H1 (cell line): ENCODE measurements at regions not wholly inside any gene's neighbourhood (a gene's known extent, or its start where the extent isn't known, plus 50 kb on each side); places are given as distances from the start of the nearest gene placed in this dataset.

ENCODE experiments used
- CTCF ChIA-PET: fragments of 300-600 bp; sonication (Branson Sonifier 250); formaldehyde crosslinking; loops from one replicate; lab custom pipeline; 2021; ENCODE audit not compliant: partially characterized antibody; lab: Charles Lee
- POLR2A ChIA-PET: fragments of 300-600 bp; sonication (Branson Sonifier 250); formaldehyde crosslinking; loops from one replicate; lab custom pipeline; 2021; ENCODE audit warnings: inconsistent platforms; ENCODE audit not compliant: partially characterized antibody; lab: Charles Lee
- DNase-seq, 2 experiments: peaks; one replicate each; pipeline versions ENCODE4 v3.0.0 to v3.0.0-alpha.2; 2010 to 2022; ENCODE audit warnings: low spot score in 2 of 2, low read depth in 1 of 2, mixed read lengths in 1 of 2
- FAIRE-seq: peaks from 2 replicates; lab custom pipeline; 2011; peaks lifted over from hg19 to GRCh38; lab: Jason Lieb, UNC
- H2AFZ ChIP-seq: 2 replicates; pipeline ENCODE4 v1.8.1; 2012; ENCODE audit warnings: low read length, inconsistent platforms
- H2AK5ac ChIP-seq: 2 replicates; pipeline ENCODE4 v1.6.1; 2013; ENCODE audit warnings: low read depth, low read length
- H2BK120ac ChIP-seq: replicated peaks from 2 replicates; pipeline ENCODE3; 2013; ENCODE audit warnings: low read depth, low read length, inconsistent platforms
- H2BK12ac ChIP-seq: 2 replicates; pipeline ENCODE4 v1.6.1; 2013; ENCODE audit warnings: low read depth, low read length
- H2BK15ac ChIP-seq: 2 replicates; pipeline ENCODE4 v1.6.1; 2013; ENCODE audit warnings: low read length
- H2BK20ac ChIP-seq: 2 replicates; pipeline ENCODE4 v1.6.1; 2013; ENCODE audit warnings: low read length
- H2BK5ac ChIP-seq: 2 replicates; pipeline ENCODE4 v1.6.1; 2013; ENCODE audit warnings: low read depth, low read length
- H3K14ac ChIP-seq: 2 replicates; pipeline ENCODE4 v1.6.1; 2013; ENCODE audit warnings: inconsistent platforms; ENCODE audit not compliant: insufficient read length
- H3K18ac ChIP-seq: 2 replicates; pipeline ENCODE4 v1.6.1; 2013; ENCODE audit warnings: low read length; ENCODE audit errors: extremely low read depth
- H3K23ac ChIP-seq: 2 replicates; pipeline ENCODE4 v1.6.1; 2013; ENCODE audit warnings: inconsistent platforms; ENCODE audit not compliant: insufficient read length
- H3K23me2 ChIP-seq: 2 replicates; pipeline ENCODE4 v1.6.1; 2013; ENCODE audit warnings: low read depth, low read length
- H3K27ac ChIP-seq: 2 replicates; pipeline ENCODE4 v1.6.1; 2011; ENCODE audit warnings: low read depth, low read length, inconsistent platforms
- H3K27me3 ChIP-seq, 4 experiments: replicated peaks in 1 of 4; 1 replicate in 1 of 4; 2 replicates in 3 of 4; pipeline versions ENCODE4 v1.6.1 to v1.8.1; 2011 to 2013; ENCODE audit warnings: low read length in 3 of 4, mild to moderate bottlenecking in 3 of 4, inconsistent platforms in 2 of 4, mixed read lengths in 2 of 4, moderate library complexity in 1 of 4; ENCODE audit not compliant: control insufficient read depth in 3 of 4, insufficient read depth in 3 of 4; ENCODE audit errors: extremely low read depth in 1 of 4
- H3K36me3 ChIP-seq, 4 experiments: 2 replicates each; pipeline versions ENCODE4 v1.6.1 to v1.8.1; 2011 to 2013; ENCODE audit warnings: mild to moderate bottlenecking in 4 of 4, low read length in 3 of 4, moderate library complexity in 2 of 4, control low read depth in 1 of 4, inconsistent platforms in 1 of 4; ENCODE audit not compliant: insufficient read depth in 4 of 4, control insufficient read depth in 2 of 4
- H3K4ac ChIP-seq: replicated peaks from 2 replicates; pipeline ENCODE3; 2013; ENCODE audit warnings: low read length, low read depth, mixed read lengths, inconsistent platforms; ENCODE audit not compliant: insufficient read length
- H3K4me1 ChIP-seq, 4 experiments: replicated peaks in 1 of 4; 1 replicate in 1 of 4; 2 replicates in 3 of 4; pipeline versions ENCODE4 v1.6.1 to v1.8.1; 2011 to 2013; ENCODE audit warnings: low read length in 3 of 4, inconsistent platforms in 2 of 4, mixed read lengths in 1 of 4; ENCODE audit not compliant: insufficient read depth in 4 of 4, control insufficient read depth in 3 of 4
- H3K4me2 ChIP-seq, 2 experiments: 2 replicates each; pipeline versions ENCODE4 v1.6.1 to v1.8.1; 2011 to 2013; ENCODE audit warnings: low read depth in 2 of 2, low read length in 2 of 2, control low read depth in 1 of 2, inconsistent platforms in 1 of 2, mild to moderate bottlenecking in 1 of 2; ENCODE audit not compliant: insufficient read depth in 1 of 2
- H3K4me3 ChIP-seq, 4 experiments: fragments of 200-600, 300-600 bp in 1 of 4; sonication (generic), shearing (Covaris generic), sonication (Bioruptor Twin) in 1 of 4; 2 replicates each; pipeline versions ENCODE4 v1.5.1 to v1.8.1; 2011 to 2016; ENCODE audit warnings: low read length in 4 of 4, low read depth in 3 of 4, control low read depth in 2 of 4, inconsistent platforms in 2 of 4, mild to moderate bottlenecking in 2 of 4, mixed read lengths in 1 of 4, moderate library complexity in 1 of 4; ENCODE audit not compliant: insufficient read depth in 2 of 4; ENCODE audit errors: extremely low read depth in 1 of 4
- H3K56ac ChIP-seq: replicated peaks from 2 replicates; pipeline ENCODE3; 2013; ENCODE audit warnings: low read depth, mild to moderate bottlenecking, mixed read lengths, low read length, inconsistent platforms; ENCODE audit not compliant: insufficient read length
- H3K79me1 ChIP-seq: 2 replicates; pipeline ENCODE4 v1.6.1; 2013; ENCODE audit warnings: low read depth, low read length, control low read depth
- H3K79me2 ChIP-seq, 2 experiments: 2 replicates each; pipeline versions ENCODE4 v1.6.1 to v1.8.1; 2012 to 2013; ENCODE audit warnings: low read length in 2 of 2, mild to moderate bottlenecking in 2 of 2, inconsistent platforms in 1 of 2; ENCODE audit not compliant: insufficient read depth in 2 of 2, control insufficient read depth in 1 of 2
- H3K9ac ChIP-seq, 4 experiments: replicated peaks in 1 of 4; 1 replicate in 1 of 4; 2 replicates in 3 of 4; pipeline versions ENCODE4 v1.6.1 to v1.8.1; 2011 to 2013; ENCODE audit warnings: low read depth in 3 of 4, low read length in 3 of 4, control low read depth in 2 of 4, mild to moderate bottlenecking in 2 of 4, moderate library complexity in 2 of 4, inconsistent platforms in 1 of 4; ENCODE audit errors: extremely low read depth in 1 of 4
- H3K9me3 ChIP-seq, 2 experiments: 2 replicates each; pipeline versions ENCODE4 v1.6.1 to v1.8.1; 2012 to 2013; ENCODE audit warnings: mild to moderate bottlenecking in 2 of 2, moderate library complexity in 2 of 2, control low read depth in 1 of 2, inconsistent platforms in 1 of 2, low read depth in 1 of 2, low read length in 1 of 2, mixed read lengths in 1 of 2; ENCODE audit not compliant: insufficient read depth in 2 of 2
- H4K20me1 ChIP-seq, 2 experiments: replicated peaks in 1 of 2; 2 replicates each; pipeline versions ENCODE3 to v1.8.1; 2011 to 2013; ENCODE audit warnings: inconsistent platforms in 2 of 2, low read length in 2 of 2, mild to moderate bottlenecking in 1 of 2; ENCODE audit not compliant: insufficient read depth in 2 of 2, control insufficient read depth in 1 of 2
- H4K5ac ChIP-seq: 2 replicates; pipeline ENCODE4 v1.6.1; 2013; ENCODE audit warnings: low read length, low read depth, mixed read lengths, inconsistent platforms; ENCODE audit not compliant: insufficient read length
- H4K8ac ChIP-seq: 2 replicates; pipeline ENCODE4 v1.8.0; 2013; ENCODE audit warnings: mild to moderate bottlenecking, moderate library complexity, low read length, inconsistent platforms; ENCODE audit not compliant: insufficient read depth; ENCODE audit errors: extremely low read depth
- H4K91ac ChIP-seq: replicated peaks from 2 replicates; pipeline ENCODE3; 2013; ENCODE audit warnings: low read length, mixed read lengths, inconsistent platforms; ENCODE audit not compliant: insufficient read length
- BACH1 ChIP-seq: IDR thresholded peaks from 2 replicates; pipeline ENCODE4 v1.6.1; 2012; ENCODE audit warnings: low read length, improper control_type of control experiment
- CBX5 ChIP-seq: fragments of 300-800, 300-1000 bp; sonication (generic); IDR thresholded peaks from 2 replicates; pipeline ENCODE4 v1.7.1; 2016; ENCODE audit warnings: antibody characterized with exemption, low read length, low read depth
- CTBP2 ChIP-seq: IDR thresholded peaks from 2 replicates; pipeline ENCODE4 v1.7.0; 2011; ENCODE audit warnings: borderline replicate concordance, mild to moderate bottlenecking, moderate library complexity, mixed read lengths, low read length; ENCODE audit not compliant: insufficient read depth, insufficient read length
- HDAC2 ChIP-seq, 2 experiments: fragments of 300-600 bp in 1 of 2; sonication (generic) in 1 of 2; IDR thresholded peaks; 2 replicates each; pipeline ENCODE4 v1.6.1; 2011 to 2012; ENCODE audit warnings: low read depth in 2 of 2, low read length in 2 of 2, mild to moderate bottlenecking in 2 of 2, moderate library complexity in 2 of 2, borderline replicate concordance in 1 of 2, inconsistent platforms in 1 of 2
- HDAC6 ChIP-seq: IDR thresholded peaks from one replicate; pipeline ENCODE4 v1.7.1; 2012; ENCODE audit warnings: low read depth, mild to moderate bottlenecking, inconsistent platforms, low read length, moderate library complexity
- JUN ChIP-seq: IDR thresholded peaks from 2 replicates; pipeline ENCODE4 v1.6.1; 2011; ENCODE audit warnings: low read depth, mild to moderate bottlenecking, improper control_type of control experiment, low read length
- KDM1A ChIP-seq: fragments of 200-600, 300-600 bp; sonication (generic); IDR thresholded peaks from 2 replicates; pipeline ENCODE4 v1.7.1; 2016; ENCODE audit warnings: mild to moderate bottlenecking, low read length, borderline replicate concordance
- KDM5A ChIP-seq: fragments of 200-600 bp; IDR thresholded peaks from 2 replicates; pipeline ENCODE4 v1.7.1; 2012; ENCODE audit warnings: mild to moderate bottlenecking, low read length, inconsistent platforms, mixed read lengths
- NRF1 ChIP-seq: IDR thresholded peaks from 2 replicates; pipeline ENCODE4 v1.6.1; 2011; ENCODE audit warnings: mild to moderate bottlenecking, low read depth, low read length, improper control_type of control experiment
- POLR2AphosphoS5 ChIP-seq: IDR thresholded peaks from 2 replicates; pipeline ENCODE4 v1.6.1; 2011; ENCODE audit warnings: low read depth, low read length
- SIN3A ChIP-seq, 2 experiments: IDR thresholded peaks in 1 of 2; conservative IDR thresholded peaks in 1 of 2; 2 replicates each; pipeline ENCODE4 v1.6.1; 2011 to 2012; ENCODE audit warnings: low read length in 2 of 2, improper control_type of control experiment in 1 of 2, low read depth in 1 of 2, mild to moderate bottlenecking in 1 of 2
- SP4 ChIP-seq: IDR thresholded peaks from 2 replicates; pipeline ENCODE4 v1.6.1; 2012; ENCODE audit warnings: low read length, inconsistent platforms
- SRF ChIP-seq: IDR thresholded peaks from 2 replicates; pipeline ENCODE4 v1.6.1; 2011; ENCODE audit warnings: mild to moderate bottlenecking, low read depth, low read length, moderate library complexity
- TEAD4 ChIP-seq: IDR thresholded peaks from 2 replicates; pipeline ENCODE4 v1.6.1; 2012; ENCODE audit warnings: low read depth, low read length, inconsistent platforms, mixed read lengths
- WGBS, 2 experiments: shearing (Covaris generic) in 1 of 2; methylation state at CpG; one replicate each; pipeline versions ENCODE4 v1.1.6 to v1.1.7; 2013 to 2015; ENCODE audit warnings: low lambda C conversion rate in 2 of 2, mixed read lengths in 2 of 2, inconsistent platforms in 1 of 2, low coverage in 1 of 2, missing lambda C conversion rate in 1 of 2; ENCODE audit not compliant: insufficient replicate concordance in 2 of 2, insufficient coverage in 1 of 2, insufficient read length in 1 of 2; ENCODE audit errors: extremely low coverage in 1 of 2, missing lambda C conversion rate in 1 of 2; 5-methylcytosine and 5-hydroxymethylcytosine counted together

DNA sequence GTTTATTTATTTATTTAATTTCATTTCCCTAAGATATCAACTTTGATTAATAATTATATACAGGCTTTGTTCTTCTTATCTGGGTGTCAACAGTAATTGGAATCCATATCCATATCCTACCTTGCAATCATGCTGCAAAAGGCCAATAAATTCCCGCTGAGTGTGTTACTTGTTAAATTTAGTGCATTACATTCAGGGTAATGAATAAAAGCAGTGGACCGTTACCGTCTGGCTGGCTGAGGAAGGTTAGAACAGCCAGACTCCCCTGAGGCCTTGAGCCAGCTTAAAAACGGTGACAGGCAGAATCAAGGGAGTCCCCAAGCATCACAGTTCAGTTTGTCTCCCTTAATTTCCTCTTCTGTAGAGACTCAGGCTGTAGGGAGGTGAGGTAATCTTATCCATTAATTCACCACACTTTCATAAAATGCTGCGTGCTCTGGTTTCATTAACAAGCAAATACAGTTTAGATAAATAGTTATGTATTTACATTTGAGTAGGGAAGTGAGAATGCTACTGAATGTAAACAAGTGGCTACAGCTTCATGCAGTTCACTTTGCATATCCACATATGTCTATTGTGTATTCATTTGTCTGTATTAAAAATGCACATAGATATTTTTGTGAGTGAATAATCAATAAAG, 888.2 kb upstream of the CXADR start:
- CTCF ChIA-PET: no interaction called here
- Histone ChIP-seq H3K23ac (no peak overlapping the region), H3K56ac (no peak overlapping the region), H4K8ac (no peak overlapping the region), H2BK20ac (no peak overlapping the region), H3K23me2 (no peaks in the 10 kb centered on the region), H2BK5ac (no peak overlapping the region), H3K18ac (no peak overlapping the region), H2AK5ac (no peak overlapping the region), H4K91ac (no peak overlapping the region), H3K4me2 (no peak overlapping the region), H3K36me3 (no peaks in the 10 kb centered on the region), H3K79me2 (no peaks in the 10 kb centered on the region), H3K27me3 (no peaks in the 10 kb centered on the region), H3K27ac (no peak overlapping the region), H2BK120ac (no peak overlapping the region), H3K4me1 (no peaks in the 10 kb centered on the region; a peak in 2 of 7 replicates), H4K5ac (no peak overlapping the region), H3K4me3 (no peak overlapping the region), H3K79me1 (no peaks in the 10 kb centered on the region), H3K9me3 (no peaks in the 10 kb centered on the region), H2AFZ (0 out of 2 replicates have a peak overlapping the region, but pooled peaks have one; percentile 48), H4K20me1 (no peaks in the 10 kb centered on the region), H2BK12ac (no peak overlapping the region), H2BK15ac (peak overlapping the region; percentile 77; the same call in 1 of the 2 replicates), H3K9ac (no peak overlapping the region), H3K14ac (no peak overlapping the region), H3K4ac (no peak overlapping the region)
- WGBS, 2 experiments: 70% methylated on average over 5 of the region's 5 CpGs; no CpG with 5 or more reads in 1 of the 2 experiments
- POLR2A ChIA-PET: no interaction called here
- no peak for FAIRE-seq
- DNase-seq: no peak
- TF ChIP-seq HDAC2 (IDR thresholded peaks at IDR 0.05; ENCODE audit: borderline replicate concordance in 1 of 2, low read depth in 2 of 2, low read length in 2 of 2) (no peak), KDM5A (no peak), POLR2AphosphoS5 (no peak), HDAC6 (no peak), BACH1 (no peak), SP4 (no peak), JUN (no peak), SRF (no peak), KDM1A (no peak), SIN3A (conservative IDR thresholded peaks at IDR 0.05 in 1 of 2, IDR thresholded peaks at IDR 0.05 in 1 of 2; ENCODE audit: low read depth in 1 of 2, low read length in 2 of 2) (no peak), CBX5 (no peak), TEAD4 (no peak), NRF1 (no peak), CTBP2 (no peak)
